Kidney epithelial cell (primary cell): ENCODE measurements at regions not wholly inside any gene's neighbourhood (a gene's known extent, or its start where the extent isn't known, plus 50 kb on each side); places are given as distances from the start of the nearest gene placed in this dataset.

Source experiments
- DNase-seq: peaks from one replicate; pipeline ENCODE4 v3.0.0-alpha.2; 2010; ENCODE audit warnings: low read depth
- H3K27me3 ChIP-seq: 2 replicates; pipeline ENCODE4 v1.6.0; 2011; ENCODE audit warnings: low read length; ENCODE audit not compliant: control insufficient read depth, insufficient read depth
- H3K36me3 ChIP-seq: 2 replicates; pipeline ENCODE4 v1.5.1; 2011; ENCODE audit warnings: low read length; ENCODE audit not compliant: control insufficient read depth, insufficient read depth
- H3K4me3 ChIP-seq: 2 replicates; pipeline ENCODE4 v1.5.1; 2011; ENCODE audit warnings: low read depth, mild to moderate bottlenecking, control low read depth, low read length
- TF ChIP-seq, protein P1 (sequence below): IDR thresholded peaks from 2 replicates; pipeline ENCODE4 v1.5.1; 2011; ENCODE audit warnings: mild to moderate bottlenecking, moderate library complexity, low read length, control low read depth, inconsistent platforms; ENCODE audit not compliant: insufficient read depth, poor library complexity, severe bottlenecking

DNA sequence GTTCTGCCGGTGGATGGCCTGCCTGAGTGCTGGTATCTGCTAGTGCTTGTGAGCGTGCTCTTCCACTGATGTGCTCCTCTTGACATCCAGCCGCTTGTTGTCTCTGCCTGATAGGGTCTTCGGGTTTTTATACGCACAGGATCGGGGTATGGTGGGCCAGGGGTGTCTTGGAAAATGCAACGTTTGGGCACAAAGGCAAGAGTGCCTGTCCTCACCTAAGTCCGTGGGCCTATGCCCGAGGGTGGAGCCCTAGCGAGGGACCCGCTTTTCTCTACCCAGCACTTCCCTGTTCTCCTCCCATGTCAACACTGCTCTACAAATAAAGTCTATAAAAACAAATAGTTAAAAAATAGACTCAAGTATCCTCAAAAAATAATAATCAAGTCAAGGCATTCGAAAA lies 1007.8 kb downstream of the PLA2G4A start:
- no peak overlapping the region for H3K4me3 ChIP-seq
- no peaks in the 10 kb centered on the region for H3K36me3 ChIP-seq
- no peaks in the 10 kb centered on the region for H3K27me3 ChIP-seq
- TF ChIP-seq, protein P1, sequence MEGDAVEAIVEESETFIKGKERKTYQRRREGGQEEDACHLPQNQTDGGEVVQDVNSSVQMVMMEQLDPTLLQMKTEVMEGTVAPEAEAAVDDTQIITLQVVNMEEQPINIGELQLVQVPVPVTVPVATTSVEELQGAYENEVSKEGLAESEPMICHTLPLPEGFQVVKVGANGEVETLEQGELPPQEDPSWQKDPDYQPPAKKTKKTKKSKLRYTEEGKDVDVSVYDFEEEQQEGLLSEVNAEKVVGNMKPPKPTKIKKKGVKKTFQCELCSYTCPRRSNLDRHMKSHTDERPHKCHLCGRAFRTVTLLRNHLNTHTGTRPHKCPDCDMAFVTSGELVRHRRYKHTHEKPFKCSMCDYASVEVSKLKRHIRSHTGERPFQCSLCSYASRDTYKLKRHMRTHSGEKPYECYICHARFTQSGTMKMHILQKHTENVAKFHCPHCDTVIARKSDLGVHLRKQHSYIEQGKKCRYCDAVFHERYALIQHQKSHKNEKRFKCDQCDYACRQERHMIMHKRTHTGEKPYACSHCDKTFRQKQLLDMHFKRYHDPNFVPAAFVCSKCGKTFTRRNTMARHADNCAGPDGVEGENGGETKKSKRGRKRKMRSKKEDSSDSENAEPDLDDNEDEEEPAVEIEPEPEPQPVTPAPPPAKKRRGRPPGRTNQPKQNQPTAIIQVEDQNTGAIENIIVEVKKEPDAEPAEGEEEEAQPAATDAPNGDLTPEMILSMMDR: no peak
- no peak for DNase-seq

DNA sequence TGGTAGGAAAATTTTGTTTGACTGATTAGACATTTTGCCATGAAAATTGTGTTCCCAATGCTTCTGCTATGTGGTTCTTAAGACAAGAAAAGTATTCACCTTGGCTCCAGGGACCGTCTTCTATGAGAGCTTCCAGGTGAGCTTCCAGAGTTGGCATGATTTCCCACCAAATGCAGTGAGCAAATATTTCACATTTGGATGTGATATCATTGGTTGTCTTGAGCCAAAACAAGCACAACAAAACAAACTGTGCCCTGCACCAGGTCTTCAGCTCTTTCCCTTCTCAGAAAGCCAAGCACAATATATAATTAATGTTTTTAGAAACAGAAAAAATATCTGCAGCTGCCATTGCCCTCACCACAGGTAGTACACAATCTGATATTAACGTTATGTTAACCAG lies 1009.0 kb downstream of the PLA2G4A start:
- DNase-seq: no peak
- H3K4me3 ChIP-seq: no peak overlapping the region
- H3K27me3 ChIP-seq: no peaks in the 10 kb centered on the region
- TF ChIP-seq, protein P1: no peak
- no peaks in the 10 kb centered on the region for H3K36me3 ChIP-seq

- Histone ChIP-seq H3K4me3 (no peak overlapping the region), H3K27me3 (no peaks in the 10 kb centered on the region), H3K36me3 (no peaks in the 10 kb centered on the region)
- DNase-seq: no peak
- TF ChIP-seq, protein P1: no peak
These were observed 1009.9 kb downstream of the PLA2G4A start for GRCh38 chr1:187838335-187839293.

DNA sequence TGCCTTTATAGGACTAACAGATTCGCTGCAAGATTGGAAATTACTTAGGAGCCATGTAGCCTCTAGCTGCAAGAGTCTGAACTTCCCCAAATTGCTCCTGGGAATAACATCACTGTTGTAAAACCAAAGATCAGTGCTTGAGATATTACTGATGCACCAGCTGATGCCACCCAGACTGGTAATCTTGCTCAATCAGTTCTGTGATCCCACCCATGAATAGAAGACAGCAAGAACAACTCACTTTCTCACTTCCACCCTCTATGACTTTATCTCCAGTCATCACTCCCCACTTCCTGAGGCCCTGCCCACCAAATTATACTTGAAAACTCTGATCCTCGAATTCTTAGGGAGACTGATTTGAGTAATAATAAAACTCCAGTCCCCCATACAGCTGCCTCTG lies 1011.1 kb downstream of the PLA2G4A start:
- no peak for DNase-seq
- Histone ChIP-seq H3K27me3 (no peaks in the 10 kb centered on the region), H3K36me3 (no peaks in the 10 kb centered on the region), H3K4me3 (no peak overlapping the region)
- TF ChIP-seq, protein P1: no peak

DNA sequence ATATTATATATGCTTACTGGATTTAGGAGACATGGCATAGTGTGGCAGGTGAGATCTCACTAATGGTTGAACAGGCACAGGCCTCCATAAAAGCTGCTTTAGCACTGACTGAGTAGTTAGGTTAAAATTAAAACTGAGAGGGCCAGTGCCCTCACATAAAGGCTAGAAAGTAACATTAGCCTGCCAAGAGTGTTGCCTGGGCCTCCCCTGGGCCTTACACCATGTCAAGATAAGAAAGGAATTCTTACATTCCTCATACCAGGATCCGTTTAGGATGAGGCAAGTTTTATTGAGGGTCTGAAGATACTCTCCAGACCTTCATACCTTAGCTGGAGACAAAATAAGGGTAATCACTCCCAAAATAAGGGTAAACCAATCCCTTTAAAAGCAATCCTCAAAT lies 1011.8 kb downstream of the PLA2G4A start:
- H3K27me3 ChIP-seq: no peaks in the 10 kb centered on the region
- no peaks in the 10 kb centered on the region for H3K36me3 ChIP-seq
- TF ChIP-seq, protein P1: no peak
- DNase-seq: no peak
- H3K4me3 ChIP-seq: no peak overlapping the region
